ENCODE measurements at regions not wholly inside any gene's neighbourhood (a gene's known extent, or its start where the extent isn't known, plus 50 kb on each side); places are given as distances from the start of the nearest gene placed in this dataset.
"Not testable (repeated sequence)": the region's sequence is repeated elsewhere in the genome, so short reads cannot be mapped to it uniquely, and the experiment has no call there.

GRCh38 chr21:35590284-35590683, 470.0 kb downstream of the SETD4 start:
- not testable (repeated sequence) for DNase-seq

- no peak for DNase-seq
These were observed 472.4 kb downstream of the SETD4 start for GRCh38 chr21:35587841-35588380.

- no peak for DNase-seq
These were observed 474.0 kb downstream of the SETD4 start for GRCh38 chr21:35586305-35586704.

GRCh38 chr21:35585878-35586277, 474.4 kb downstream of the SETD4 start:
- DNase-seq = no peak

- DNase-seq = no peak
These were observed 475.2 kb downstream of the SETD4 start for GRCh38 chr21:35585155-35585554.

GRCh38 chr21:35583566-35584216, 476.6 kb downstream of the SETD4 start:
- DNase-seq = no peak

- DNase-seq = no peak
These were observed 477.6 kb downstream of the SETD4 start for GRCh38 chr21:35582731-35583130.

- DNase-seq = no peak
These were observed 478.7 kb downstream of the SETD4 start for GRCh38 chr21:35581640-35582039.

- DNase-seq = no peak
These were observed 480.6 kb downstream of the SETD4 start for GRCh38 chr21:35579520-35580293.

- no peak for DNase-seq
These were observed 481.4 kb downstream of the SETD4 start for GRCh38 chr21:35578831-35579471.

GRCh38 chr21:35578347-35578782, 482.0 kb downstream of the SETD4 start:
- no peak for DNase-seq

- DNase-seq = no peak
These were observed 484.9 kb downstream of the SETD4 start for GRCh38 chr21:35575280-35575915.

- DNase-seq = no peak
These were observed 486.6 kb downstream of the SETD4 start for GRCh38 chr21:35573472-35574374.

- no peak for DNase-seq
These were observed 488.4 kb downstream of the SETD4 start for GRCh38 chr21:35571910-35572309.

GRCh38 chr21:35568643-35569042, 491.7 kb downstream of the SETD4 start:
- no peak for DNase-seq

- DNase-seq = no peak
These were observed 493.5 kb downstream of the SETD4 start for GRCh38 chr21:35566874-35567273.

GRCh38 chr21:35565204-35565611, 495.1 kb downstream of the SETD4 start:
- DNase-seq = no peak

GRCh38 chr21:35563885-35564451, 496.4 kb downstream of the SETD4 start:
- DNase-seq = no peak

- DNase-seq = no peak
These were observed 497.4 kb downstream of the SETD4 start for GRCh38 chr21:35562876-35563275.

- no peak for DNase-seq
These were observed 499.2 kb downstream of the SETD4 start for GRCh38 chr21:35561116-35561515.

- no peak for DNase-seq
These were observed 500.5 kb downstream of the SETD4 start for GRCh38 chr21:35559829-35560225.

All from effector CD4-positive, alpha-beta T cell (primary cell).